ENCODE measurements at regions not wholly inside any gene's neighbourhood (a gene's known extent, or its start where the extent isn't known, plus 50 kb on each side); places are given as distances from the start of the nearest gene placed in this dataset.

DNA sequence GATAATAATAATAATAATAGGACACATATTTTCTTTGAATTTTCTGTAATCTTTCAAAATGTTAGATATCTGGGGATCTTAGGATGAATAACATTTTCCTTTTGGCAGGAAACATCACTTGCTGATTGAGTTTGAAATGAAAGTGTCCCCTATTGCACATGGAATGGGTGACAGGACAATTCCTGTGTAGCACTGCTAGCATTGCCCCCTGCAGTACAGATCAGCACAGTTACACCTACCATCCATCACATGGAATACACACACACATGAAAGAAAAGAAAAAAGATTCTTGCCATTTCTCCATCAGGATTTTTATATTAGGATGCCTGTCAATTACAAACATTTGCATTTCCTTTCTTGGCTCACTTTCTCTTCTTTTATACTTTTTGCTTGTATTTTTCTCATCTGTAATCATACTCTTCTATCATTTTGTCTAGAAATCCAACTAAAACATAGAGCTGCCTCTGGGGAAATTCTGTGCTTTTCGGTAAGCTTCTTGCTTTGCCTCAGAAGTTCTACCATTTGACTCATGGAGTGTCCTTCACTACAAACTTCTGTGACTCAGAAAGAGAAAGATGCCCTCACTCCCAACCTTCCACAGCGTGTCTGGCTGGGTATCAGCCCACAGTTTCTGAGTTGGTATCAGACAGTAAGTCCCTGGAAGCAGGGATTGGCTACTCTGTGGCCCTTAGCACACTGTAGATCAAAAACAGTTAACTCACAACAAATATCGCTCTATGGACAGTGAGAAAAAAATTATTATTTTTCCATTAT lies 641.2 kb downstream of the PTPRC start:
- Histone ChIP-seq H3K27me3 (ENCODE audit: insufficient read depth, low read length) (no peaks in the 10 kb centered on the region), H3K4me3 (ENCODE audit: low read length) (no peak overlapping the region), H3K9me3 (ENCODE audit: low read length) (no peaks in the 10 kb centered on the region), H2AFZ (ENCODE audit: low read depth, low read length) (no peak overlapping the region), H3K36me3 (ENCODE audit: insufficient read depth, low read length) (no peaks in the 10 kb centered on the region), H3K4me1 (ENCODE audit: insufficient read depth, low read length) (no peaks in the 10 kb centered on the region)

DNA sequence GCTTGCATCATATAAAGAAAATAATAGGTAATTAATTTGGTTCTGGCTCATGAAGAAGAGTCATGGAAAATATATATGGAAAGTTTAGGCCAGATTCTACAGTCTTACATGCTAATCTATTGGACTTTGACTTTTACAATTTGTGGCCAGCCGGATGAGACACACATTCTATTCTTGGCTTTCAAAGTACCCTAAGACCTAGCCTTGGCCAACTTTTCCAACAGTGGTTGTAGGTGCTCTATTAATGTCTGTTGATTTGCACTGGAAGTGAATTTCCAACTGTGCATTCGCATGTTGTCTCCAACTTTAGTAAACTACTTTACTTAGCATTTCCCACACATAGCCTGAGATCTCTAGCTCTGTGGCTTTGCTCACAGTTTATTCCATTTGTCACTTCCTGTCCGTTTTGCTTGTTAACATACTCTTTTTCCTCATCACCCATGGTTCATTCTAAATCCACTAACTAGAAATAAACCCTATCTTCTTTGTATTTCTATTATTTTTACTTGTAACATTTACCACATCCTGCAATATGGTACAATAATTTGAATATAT lies 644.0 kb downstream of the PTPRC start:
- Histone ChIP-seq H3K4me3 (ENCODE audit: low read length) (no peak overlapping the region), H2AFZ (ENCODE audit: low read depth, low read length) (no peak overlapping the region), H3K4me1 (ENCODE audit: insufficient read depth, low read length) (no peaks in the 10 kb centered on the region), H3K36me3 (ENCODE audit: insufficient read depth, low read length) (no peaks in the 10 kb centered on the region), H3K9me3 (ENCODE audit: low read length) (no peaks in the 10 kb centered on the region), H3K27me3 (ENCODE audit: insufficient read depth, low read length) (no peaks in the 10 kb centered on the region)

DNA sequence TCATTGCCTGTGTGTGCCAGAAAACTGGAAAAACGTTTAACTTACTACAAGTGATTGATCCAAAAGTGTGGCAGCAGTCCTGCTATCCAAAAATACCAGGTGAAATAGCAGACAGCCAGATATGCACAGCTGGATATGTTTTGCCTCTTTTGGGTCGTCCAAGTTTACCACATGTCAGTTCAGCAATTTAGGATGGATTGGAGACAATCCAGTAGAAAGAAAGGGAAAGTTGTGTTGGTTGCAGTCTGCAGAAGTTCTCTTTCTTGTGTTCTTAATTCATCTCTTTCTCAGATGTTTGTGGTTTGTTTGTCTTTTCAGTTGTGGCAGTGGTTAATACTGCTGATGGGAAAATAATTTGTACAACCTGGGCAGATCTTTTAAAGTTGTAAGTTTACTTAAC lies 645.0 kb downstream of the PTPRC start:
- Histone ChIP-seq H3K27me3 (ENCODE audit: insufficient read depth, low read length) (no peaks in the 10 kb centered on the region), H3K4me3 (ENCODE audit: low read length) (no peak overlapping the region), H3K9me3 (ENCODE audit: low read length) (no peaks in the 10 kb centered on the region), H3K4me1 (ENCODE audit: insufficient read depth, low read length) (no peaks in the 10 kb centered on the region), H3K36me3 (ENCODE audit: insufficient read depth, low read length) (no peaks in the 10 kb centered on the region), H2AFZ (ENCODE audit: low read depth, low read length) (no peak overlapping the region)

DNA sequence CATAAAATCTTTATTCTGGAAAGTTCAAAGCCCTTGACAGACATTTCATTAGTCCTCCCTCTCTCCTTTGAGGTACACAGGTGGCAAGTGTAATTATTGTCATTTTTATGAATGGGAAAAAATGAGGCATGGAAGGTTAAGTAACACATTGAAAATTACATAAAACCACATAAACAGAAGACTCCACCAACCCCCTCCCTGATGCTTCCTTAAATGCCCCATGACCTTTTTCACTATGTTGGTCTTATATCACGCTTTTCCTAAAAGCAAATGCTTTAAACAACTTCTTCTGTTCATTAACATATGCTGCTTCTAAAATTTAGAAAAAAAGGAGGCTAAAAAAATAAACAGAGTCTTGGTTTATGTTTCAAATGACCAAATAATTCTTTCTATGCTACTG lies 648.4 kb downstream of the PTPRC start:
- no peaks in the 10 kb centered on the region for H3K4me1 ChIP-seq (ENCODE audit: insufficient read depth, low read length)
- H3K27me3 ChIP-seq (ENCODE audit: insufficient read depth, low read length): no peaks in the 10 kb centered on the region
- H2AFZ ChIP-seq (ENCODE audit: low read depth, low read length): no peak overlapping the region
- no peaks in the 10 kb centered on the region for H3K36me3 ChIP-seq (ENCODE audit: insufficient read depth, low read length)
- no peaks in the 10 kb centered on the region for H3K9me3 ChIP-seq (ENCODE audit: low read length)
- H3K4me3 ChIP-seq (ENCODE audit: low read length): no peak overlapping the region

DNA sequence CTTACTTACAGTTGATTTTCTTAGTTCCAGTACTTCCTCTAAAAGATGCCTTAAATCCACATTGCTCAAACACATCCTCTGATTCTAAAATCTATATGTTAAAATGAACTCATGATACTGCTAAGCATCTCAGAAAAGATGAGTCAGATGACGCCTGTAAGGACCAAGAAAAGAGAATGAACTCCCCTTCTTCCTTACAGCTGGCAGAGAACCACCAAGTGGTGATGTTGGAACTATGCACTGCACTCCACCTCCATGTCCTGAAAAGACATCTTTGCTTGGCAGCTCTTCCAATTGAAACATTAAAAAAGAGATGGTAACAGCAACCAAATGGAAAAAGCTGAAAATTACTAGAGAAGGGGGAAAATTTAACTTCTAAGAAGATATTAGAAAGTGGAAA lies 648.8 kb downstream of the PTPRC start:
- Histone ChIP-seq H3K36me3 (ENCODE audit: insufficient read depth, low read length) (no peaks in the 10 kb centered on the region), H3K9me3 (ENCODE audit: low read length) (no peaks in the 10 kb centered on the region), H3K4me3 (ENCODE audit: low read length) (no peak overlapping the region), H2AFZ (ENCODE audit: low read depth, low read length) (no peak overlapping the region), H3K27me3 (ENCODE audit: insufficient read depth, low read length) (no peaks in the 10 kb centered on the region), H3K4me1 (ENCODE audit: insufficient read depth, low read length) (no peaks in the 10 kb centered on the region)

DNA sequence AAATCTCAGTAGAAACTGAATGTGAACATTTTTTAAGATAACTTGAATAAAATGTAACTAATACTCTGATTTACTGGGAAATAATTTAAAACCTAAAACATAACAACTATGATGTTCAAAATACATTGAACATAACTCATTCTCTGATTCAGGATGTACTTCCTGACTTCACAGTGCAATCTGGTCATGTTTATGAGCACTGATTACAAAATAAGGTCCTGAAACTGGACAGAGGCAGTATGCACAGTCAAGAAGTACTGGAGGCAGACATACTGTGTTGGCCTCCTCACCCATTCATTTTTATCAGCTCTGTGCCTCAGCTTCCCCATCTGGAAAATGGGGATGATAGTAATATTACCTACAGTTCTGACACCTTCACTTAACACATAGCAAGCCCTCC lies 651.3 kb downstream of the PTPRC start:
- Histone ChIP-seq H3K9me3 (ENCODE audit: low read length) (no peaks in the 10 kb centered on the region), H3K4me3 (ENCODE audit: low read length) (no peak overlapping the region), H3K4me1 (ENCODE audit: insufficient read depth, low read length) (no peaks in the 10 kb centered on the region), H2AFZ (ENCODE audit: low read depth, low read length) (no peak overlapping the region), H3K27me3 (ENCODE audit: insufficient read depth, low read length) (no peaks in the 10 kb centered on the region), H3K36me3 (ENCODE audit: insufficient read depth, low read length) (no peaks in the 10 kb centered on the region)

DNA sequence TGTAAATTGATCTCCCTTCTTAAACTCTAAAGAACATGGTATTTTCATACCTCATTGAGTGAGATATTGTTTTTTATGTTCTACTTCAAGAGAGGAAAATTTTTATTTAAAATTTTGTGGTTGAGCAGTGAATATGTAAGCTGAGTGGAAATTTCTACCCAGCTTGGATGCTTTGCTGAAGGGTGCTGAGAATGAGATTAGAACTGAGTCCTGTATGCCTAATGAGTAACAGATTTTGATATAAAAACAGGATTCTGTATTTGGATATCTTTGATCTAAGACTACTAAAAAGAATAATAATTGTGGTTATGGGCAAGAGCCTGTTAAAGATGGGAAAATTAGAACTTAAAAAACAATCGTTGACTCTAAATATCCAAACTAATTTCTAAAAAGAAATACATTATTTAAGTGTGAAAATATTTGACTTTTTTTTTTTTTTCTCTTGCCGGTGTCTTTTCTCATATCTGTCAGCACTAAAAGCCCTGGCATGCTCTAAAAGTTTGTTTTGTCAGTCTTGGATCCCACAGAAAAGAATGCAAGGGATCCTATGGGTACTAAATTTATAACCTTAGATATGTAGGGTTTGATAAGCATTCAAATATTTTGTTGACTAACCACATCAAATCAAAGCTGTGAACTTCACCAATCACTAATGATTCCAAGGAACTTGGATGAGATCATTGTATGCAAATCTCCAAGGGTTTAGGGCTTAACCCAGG lies 652.3 kb downstream of the PTPRC start:
- no peaks in the 10 kb centered on the region for H3K36me3 ChIP-seq (ENCODE audit: insufficient read depth, low read length)
- H3K4me3 ChIP-seq (ENCODE audit: low read length): no peak overlapping the region
- H3K27me3 ChIP-seq (ENCODE audit: insufficient read depth, low read length): no peaks in the 10 kb centered on the region
- H3K4me1 ChIP-seq (ENCODE audit: insufficient read depth, low read length): no peaks in the 10 kb centered on the region
- H2AFZ ChIP-seq (ENCODE audit: low read depth, low read length): no peak overlapping the region
- no peaks in the 10 kb centered on the region for H3K9me3 ChIP-seq (ENCODE audit: low read length)

DNA sequence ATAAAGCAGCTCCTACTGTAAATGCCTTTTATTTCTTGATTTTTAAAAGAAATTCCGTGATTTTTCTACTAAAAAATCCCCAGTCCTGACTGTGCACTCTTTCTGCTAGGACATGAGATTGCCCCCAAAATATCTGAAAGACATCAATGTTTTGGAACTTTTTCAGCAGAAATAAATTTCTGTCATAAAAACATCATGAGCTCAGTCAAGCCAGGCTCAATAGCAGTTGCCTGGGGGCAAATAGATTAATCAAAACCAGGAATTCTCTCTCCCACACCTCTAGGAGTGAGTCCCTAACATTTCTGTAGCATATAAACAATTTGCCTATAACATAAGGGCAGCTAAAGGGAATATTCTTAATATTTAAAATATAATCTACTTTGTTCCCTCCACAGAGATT lies 654.1 kb downstream of the PTPRC start:
- H2AFZ ChIP-seq (ENCODE audit: low read depth, low read length): no peak overlapping the region
- H3K4me3 ChIP-seq (ENCODE audit: low read length): no peak overlapping the region
- H3K4me1 ChIP-seq (ENCODE audit: insufficient read depth, low read length): no peaks in the 10 kb centered on the region
- H3K9me3 ChIP-seq (ENCODE audit: low read length): no peaks in the 10 kb centered on the region
- H3K36me3 ChIP-seq (ENCODE audit: insufficient read depth, low read length): no peaks in the 10 kb centered on the region
- H3K27me3 ChIP-seq (ENCODE audit: insufficient read depth, low read length): no peaks in the 10 kb centered on the region

DNA sequence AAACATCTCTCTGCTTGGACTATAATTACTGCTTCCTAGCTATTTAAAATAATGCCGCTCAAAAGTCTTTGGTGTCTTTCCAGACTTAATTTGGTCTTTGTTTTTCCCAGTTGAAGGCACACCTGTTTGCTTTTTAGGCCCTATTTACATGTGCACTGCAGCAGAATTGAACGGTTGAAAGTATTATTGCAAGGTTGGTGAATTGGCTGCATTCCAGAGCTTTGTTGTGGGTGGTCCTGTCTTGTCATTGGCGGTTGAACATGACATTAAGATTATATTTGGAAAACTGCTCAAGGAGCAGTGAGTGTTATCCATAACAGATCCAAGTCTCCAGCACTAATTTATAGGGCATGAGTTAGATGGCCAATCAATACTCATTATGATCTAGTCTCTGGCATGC lies 656.3 kb downstream of the PTPRC start:
- no peaks in the 10 kb centered on the region for H3K4me1 ChIP-seq (ENCODE audit: insufficient read depth, low read length)
- H3K36me3 ChIP-seq (ENCODE audit: insufficient read depth, low read length): no peaks in the 10 kb centered on the region
- H2AFZ ChIP-seq (ENCODE audit: low read depth, low read length): no peak overlapping the region
- no peak overlapping the region for H3K4me3 ChIP-seq (ENCODE audit: low read length)
- no peaks in the 10 kb centered on the region for H3K27me3 ChIP-seq (ENCODE audit: insufficient read depth, low read length)
- H3K9me3 ChIP-seq (ENCODE audit: low read length): no peaks in the 10 kb centered on the region

DNA sequence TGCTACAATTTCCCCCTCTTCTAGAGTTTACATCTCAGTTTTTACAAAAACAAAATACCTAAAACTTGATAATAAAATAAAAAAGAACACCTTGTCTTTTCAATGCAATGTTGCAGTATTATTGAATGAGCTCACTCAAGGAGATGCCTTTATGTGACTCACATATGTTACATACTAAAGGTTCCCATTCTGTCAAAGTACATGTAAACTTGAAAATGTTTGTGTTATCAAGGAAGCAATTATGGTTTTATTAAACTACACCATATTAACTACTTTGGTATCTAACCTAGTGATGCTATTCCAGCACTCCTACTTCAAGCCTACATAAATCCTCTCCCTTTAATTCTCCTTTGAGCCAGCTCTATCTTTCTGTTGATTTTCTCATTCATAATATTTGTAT lies 658.3 kb downstream of the PTPRC start:
- no peaks in the 10 kb centered on the region for H3K9me3 ChIP-seq (ENCODE audit: low read length)
- no peak overlapping the region for H2AFZ ChIP-seq (ENCODE audit: low read depth, low read length)
- H3K4me3 ChIP-seq (ENCODE audit: low read length): no peak overlapping the region
- no peaks in the 10 kb centered on the region for H3K27me3 ChIP-seq (ENCODE audit: insufficient read depth, low read length)
- H3K4me1 ChIP-seq (ENCODE audit: insufficient read depth, low read length): no peaks in the 10 kb centered on the region
- H3K36me3 ChIP-seq (ENCODE audit: insufficient read depth, low read length): no peaks in the 10 kb centered on the region

DNA sequence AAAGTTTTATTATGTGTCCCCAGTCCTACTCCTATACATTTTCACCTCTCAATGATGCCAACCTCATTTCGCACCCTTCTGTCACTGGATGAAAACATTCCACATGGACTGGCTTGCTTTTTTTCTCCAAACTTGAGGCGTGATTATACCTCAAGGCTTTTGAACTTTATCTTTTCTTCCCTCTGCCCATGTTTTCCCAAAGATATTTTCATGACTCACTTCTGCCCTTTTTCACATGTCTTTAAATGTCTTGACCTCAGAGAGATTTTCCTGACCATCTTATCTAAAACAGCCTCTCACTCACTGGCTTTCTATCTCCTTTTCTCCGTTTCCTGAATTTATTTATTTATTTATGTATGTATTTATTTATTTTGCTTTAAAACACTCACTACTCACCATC lies 659.0 kb downstream of the PTPRC start:
- Histone ChIP-seq H3K36me3 (ENCODE audit: insufficient read depth, low read length) (no peaks in the 10 kb centered on the region), H3K4me1 (ENCODE audit: insufficient read depth, low read length) (no peaks in the 10 kb centered on the region), H3K4me3 (ENCODE audit: low read length) (no peak overlapping the region), H3K27me3 (ENCODE audit: insufficient read depth, low read length) (no peaks in the 10 kb centered on the region), H2AFZ (ENCODE audit: low read depth, low read length) (peak overlapping the region; percentile 71), H3K9me3 (ENCODE audit: low read length) (no peaks in the 10 kb centered on the region)

DNA sequence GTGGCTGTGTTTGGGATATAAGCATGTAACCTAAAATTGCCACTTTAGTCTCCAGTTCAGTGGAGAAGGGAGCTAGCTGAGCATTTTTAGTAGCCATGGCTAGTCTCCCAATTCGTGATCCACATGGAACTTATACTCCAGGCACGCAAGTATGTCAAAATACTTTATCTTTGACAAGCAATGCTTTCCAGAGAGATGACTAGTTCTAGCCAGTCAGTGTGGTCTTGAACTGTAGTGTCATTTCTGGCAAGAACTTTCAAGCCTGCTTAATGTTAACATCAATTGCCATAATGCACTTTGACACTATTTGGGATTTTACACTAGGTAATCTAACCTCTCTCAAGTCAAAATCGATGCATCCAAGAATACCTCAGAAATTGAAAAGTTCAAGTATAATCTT lies 660.0 kb downstream of the PTPRC start:
- H3K4me3 ChIP-seq (ENCODE audit: low read length): no peak overlapping the region
- no peak overlapping the region for H2AFZ ChIP-seq (ENCODE audit: low read depth, low read length)
- no peaks in the 10 kb centered on the region for H3K9me3 ChIP-seq (ENCODE audit: low read length)
- no peaks in the 10 kb centered on the region for H3K27me3 ChIP-seq (ENCODE audit: insufficient read depth, low read length)
- no peaks in the 10 kb centered on the region for H3K4me1 ChIP-seq (ENCODE audit: insufficient read depth, low read length)
- no peaks in the 10 kb centered on the region for H3K36me3 ChIP-seq (ENCODE audit: insufficient read depth, low read length)

DNA sequence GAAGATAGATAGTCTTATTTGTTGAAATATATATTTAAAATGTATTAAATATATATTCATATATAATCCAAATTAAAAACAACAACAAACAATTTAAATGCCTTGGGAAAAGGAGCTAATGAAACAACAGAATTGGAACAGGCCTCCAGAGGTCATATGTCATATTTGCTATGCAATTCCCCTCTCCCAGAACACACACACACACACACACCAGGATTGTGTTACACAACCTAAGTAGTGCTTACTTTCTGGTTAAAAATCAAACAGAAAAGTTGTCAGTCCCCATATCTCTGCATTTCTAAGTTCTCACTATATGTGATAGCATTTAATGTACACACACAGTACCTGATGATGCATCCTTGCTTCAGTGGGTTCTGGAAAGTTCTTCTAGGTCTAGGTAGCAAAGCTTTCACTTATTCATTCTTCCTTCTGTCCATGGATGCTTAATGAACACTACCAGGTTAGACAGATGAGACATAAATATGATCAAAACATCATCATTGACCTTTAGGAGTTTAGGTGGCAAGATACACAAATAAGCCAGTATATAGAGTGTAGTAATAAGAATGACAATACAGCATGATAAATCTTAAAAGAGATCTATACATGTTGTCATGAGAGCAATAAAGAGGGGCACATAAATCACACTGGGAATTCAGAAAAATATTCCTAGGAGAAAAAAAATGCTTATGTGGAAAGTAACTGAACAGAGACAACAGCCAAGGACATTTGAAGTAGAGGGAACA lies 662.8 kb downstream of the PTPRC start:
- Histone ChIP-seq H3K9me3 (ENCODE audit: low read length) (no peaks in the 10 kb centered on the region), H3K4me1 (ENCODE audit: insufficient read depth, low read length) (no peaks in the 10 kb centered on the region), H3K4me3 (ENCODE audit: low read length) (no peak overlapping the region), H3K27me3 (ENCODE audit: insufficient read depth, low read length) (no peaks in the 10 kb centered on the region), H2AFZ (ENCODE audit: low read depth, low read length) (no peak overlapping the region), H3K36me3 (ENCODE audit: insufficient read depth, low read length) (no peaks in the 10 kb centered on the region)

All from neuron (in vitro differentiated cells).